GM12891 (cell line): ENCODE measurements at regions not wholly inside any gene's neighbourhood (a gene's known extent, or its start where the extent isn't known, plus 50 kb on each side); places are given as distances from the start of the nearest gene placed in this dataset.

Experiments used
- POLR2A ChIP-seq: IDR thresholded peaks from 2 replicates; pipeline ENCODE4 v1.6.1; 2011; ENCODE audit warnings: low read depth, low read length, control low read depth
- POLR2AphosphoS5 ChIP-seq: IDR thresholded peaks from 2 replicates; pipeline ENCODE4 v1.6.1; 2011; ENCODE audit warnings: low read depth, low read length, control low read depth

DNA sequence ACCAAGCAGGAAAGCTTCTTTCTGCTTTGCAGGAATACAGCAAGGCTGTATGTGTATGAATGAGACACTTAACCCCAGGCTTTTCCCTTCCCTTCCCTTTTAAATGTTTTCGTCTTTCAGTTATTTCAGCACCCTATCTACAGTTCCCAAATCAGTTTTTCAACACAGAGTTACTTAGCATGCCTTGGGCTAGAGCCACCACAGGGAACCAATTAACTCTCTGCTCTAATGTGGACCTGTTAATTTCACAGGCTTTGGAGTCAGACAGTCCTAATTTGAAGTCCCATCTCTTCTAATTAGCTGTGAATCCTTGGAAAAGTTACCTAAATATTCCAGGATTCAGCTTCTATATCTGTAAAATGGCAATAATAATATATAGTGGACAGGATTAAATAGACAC is 89.2 kb upstream of the REG3A start:
- TF ChIP-seq POLR2A (no peak), POLR2AphosphoS5 (no peak)
